T-helper 17 cell (primary cell): ENCODE measurements at regions not wholly inside any gene's neighbourhood (a gene's known extent, or its start where the extent isn't known, plus 50 kb on each side); places are given as distances from the start of the nearest gene placed in this dataset.

Experiments used
- ATAC-seq: fragments of 150-1000 bp; cut with Tn5 transposase; 2 replicates; pipeline ENCODE4 v1.10.0; 2021; ENCODE audit warnings: mild to moderate bottlenecking, moderate library complexity
- DNase-seq, 3 donors: peaks; one replicate each; pipeline versions ENCODE4 v3.0.0 to v3.0.0-alpha.2; 2020 to 2021
- H3K9me3 ChIP-seq: one replicate; pipeline ENCODE4 v1.7.0; 2013; ENCODE audit warnings: low read length, mild to moderate bottlenecking; ENCODE audit not compliant: control insufficient read depth, poor library complexity, severe bottlenecking
- H3K27ac Mint-ChIP-seq: one replicate; pipeline ENCODE4 v1.8.0; 2022; ENCODE audit warnings: mild to moderate bottlenecking, moderate library complexity, mixed read lengths
- H3K27me3 Mint-ChIP-seq: one replicate; pipeline ENCODE4 v1.8.0; 2022; ENCODE audit warnings: mixed read lengths
- H3K36me3 Mint-ChIP-seq: one replicate; pipeline ENCODE4 v1.8.0; 2022; ENCODE audit warnings: low read depth, mixed read lengths
- H3K4me1 Mint-ChIP-seq: one replicate; pipeline ENCODE4 v1.8.0; 2022; ENCODE audit warnings: mild to moderate bottlenecking, mixed read lengths
- H3K4me3 Mint-ChIP-seq: one replicate; pipeline ENCODE4 v1.8.0; 2022; ENCODE audit warnings: mild to moderate bottlenecking, moderate library complexity, mixed read lengths

- no peak for ATAC-seq
These were observed 96.0 kb downstream of the DHCR7 start for GRCh38 chr11:71352226-71352625.

DNA sequence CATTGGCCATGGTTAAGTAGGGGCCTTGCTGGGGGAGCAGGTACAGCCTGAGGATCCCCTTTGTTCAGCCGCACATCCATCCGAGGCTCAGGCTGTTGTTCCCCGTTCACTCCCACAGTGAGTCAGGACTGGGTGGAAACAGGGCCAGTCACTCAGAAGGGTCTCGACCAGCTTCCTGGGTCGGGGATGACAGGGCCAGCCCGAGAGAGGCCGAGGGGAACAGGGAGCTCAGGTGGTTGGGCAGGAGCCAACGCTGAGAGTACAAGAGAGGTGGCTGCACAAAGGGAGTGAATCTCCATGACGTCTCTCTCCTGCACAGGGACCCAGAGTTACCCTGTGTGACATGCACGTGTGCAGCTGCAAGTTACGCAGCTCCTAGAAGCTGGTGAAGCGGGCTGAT, 97.2 kb upstream of the SHANK2 start:
- no peak overlapping the region for H3K4me3 Mint-ChIP-seq
- H3K9me3 ChIP-seq = no peaks in the 10 kb centered on the region
- ATAC-seq = no peak

More at GRCh38 chr11:71352226-71352625, 96.0 kb downstream of the DHCR7 start:
- Mint-ChIP-seq H3K27me3 (peaks cover 31% of the 10 kb centered on the region), H3K36me3 (peaks cover 3% of the 10 kb centered on the region), H3K4me3 (no peak overlapping the region), H3K27ac (no peak overlapping the region), H3K4me1 (no peaks in the 10 kb centered on the region)
- H3K9me3 ChIP-seq = no peaks in the 10 kb centered on the region
- no peak for DNase-seq

DNA sequence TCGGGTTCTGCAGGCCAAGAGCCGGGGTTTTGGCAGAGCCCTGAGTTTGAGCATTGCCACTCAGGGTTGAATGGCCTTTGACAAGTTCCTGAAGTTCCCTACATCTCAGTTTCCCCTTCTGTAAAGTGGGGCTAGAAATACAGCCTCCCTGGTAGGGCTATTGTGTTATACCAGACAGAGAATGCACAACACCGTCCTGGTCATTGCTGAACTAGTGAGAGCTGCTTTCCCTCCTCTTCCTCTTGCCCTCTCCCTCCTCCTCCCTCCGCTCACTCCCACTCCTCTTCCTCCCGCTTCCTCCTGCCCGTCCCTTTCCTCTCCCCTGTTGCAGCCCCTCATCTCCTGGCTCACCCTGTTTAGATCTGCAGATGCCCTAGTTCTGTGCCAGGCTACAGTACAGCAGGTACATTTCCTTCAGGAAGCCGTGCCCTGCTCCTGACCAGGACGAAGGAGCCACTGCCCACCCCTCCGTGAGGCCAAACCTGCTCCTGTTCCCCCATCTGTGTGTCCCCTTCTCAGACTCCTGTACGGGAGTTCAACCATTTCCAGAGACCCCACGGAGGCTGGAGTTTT, 91.5 kb upstream of the SHANK2 start:
- Mint-ChIP-seq H3K27ac (no peak overlapping the region), H3K4me3 (no peak overlapping the region), H3K4me1 (no peaks in the 10 kb centered on the region), H3K27me3 (peaks cover 54% of the 10 kb centered on the region), H3K36me3 (peaks cover 3% of the 10 kb centered on the region)
- no peak for DNase-seq
- no peaks in the 10 kb centered on the region for H3K9me3 ChIP-seq
- ATAC-seq = no peak

More for the DNA sequence above, 97.2 kb upstream of the SHANK2 start:
- no peak overlapping the region for H3K27ac Mint-ChIP-seq
- no peaks in the 10 kb centered on the region for H3K4me1 Mint-ChIP-seq
- no peak for DNase-seq
- peaks cover 3% of the 10 kb centered on the region for H3K36me3 Mint-ChIP-seq
- peaks cover 37% of the 10 kb centered on the region for H3K27me3 Mint-ChIP-seq

DNA sequence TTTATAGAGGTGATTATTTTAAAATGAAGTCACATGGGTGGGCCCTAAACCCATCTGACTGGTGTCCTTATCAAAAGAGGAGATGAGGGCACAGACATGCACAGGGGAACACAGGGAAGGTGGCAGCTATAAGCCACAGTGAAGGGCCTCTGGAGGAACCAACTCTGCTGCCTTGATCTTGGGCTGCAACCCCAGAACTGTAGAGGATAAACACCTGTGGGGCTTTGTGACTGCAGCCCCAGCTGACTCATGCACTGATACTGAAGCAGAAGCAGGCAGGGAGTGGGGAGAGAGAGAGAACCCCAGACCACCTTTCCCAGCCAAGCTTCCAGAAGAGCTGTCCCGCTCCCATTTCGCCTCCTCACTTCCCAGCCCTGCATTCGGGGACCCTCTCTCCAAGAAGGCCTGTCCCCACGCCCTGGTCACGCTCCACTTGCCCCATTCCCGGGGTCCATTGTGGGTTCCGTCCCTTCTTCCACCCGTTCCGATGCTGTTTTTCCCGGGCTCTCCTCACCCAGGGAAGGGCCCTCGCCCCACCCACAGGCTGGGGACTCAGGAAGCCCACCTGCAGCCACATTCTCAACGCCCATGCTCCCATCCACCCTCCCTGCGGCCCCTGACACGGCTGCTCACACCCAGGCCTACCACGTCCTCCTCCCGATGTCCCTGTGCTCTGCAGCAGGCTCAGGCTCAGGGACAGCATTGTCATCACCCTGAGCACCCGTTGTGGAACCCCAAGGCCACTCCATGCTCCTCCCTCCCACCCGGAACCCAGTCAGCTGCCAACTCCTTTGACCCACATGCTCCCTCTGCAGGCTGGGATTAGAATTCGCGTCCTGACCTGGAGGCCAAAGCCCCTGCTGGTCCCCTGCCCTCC, 90.8 kb upstream of the SHANK2 start:
- no peak for ATAC-seq
- DNase-seq = no peak
- Mint-ChIP-seq H3K36me3 (peaks cover 1% of the 10 kb centered on the region), H3K4me3 (no peak overlapping the region), H3K27ac (no peak overlapping the region), H3K27me3 (peaks cover 52% of the 10 kb centered on the region), H3K4me1 (no peaks in the 10 kb centered on the region)
- H3K9me3 ChIP-seq = no peaks in the 10 kb centered on the region

DNA sequence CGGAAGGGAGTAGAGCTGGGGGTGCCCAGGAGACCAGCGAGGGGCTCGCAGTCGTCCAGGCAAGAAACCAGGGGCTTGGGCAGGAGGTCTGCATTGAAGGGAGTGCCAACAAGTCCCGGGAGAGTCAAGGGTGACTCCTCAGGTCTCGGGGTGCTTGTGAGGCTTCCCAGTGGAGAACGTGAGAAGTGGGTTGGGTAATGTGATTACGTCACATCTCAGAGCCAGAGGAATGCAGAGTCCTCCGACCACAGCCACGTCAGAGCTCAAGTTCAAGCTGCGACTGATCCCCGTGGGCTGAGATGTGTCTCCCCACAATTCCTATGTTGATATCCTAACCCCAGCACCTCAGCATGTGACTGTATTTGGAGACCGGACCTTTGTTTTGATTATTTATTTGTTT, 89.7 kb upstream of the SHANK2 start:
- no peak for ATAC-seq

GRCh38 chr11:71341596-71341995, 89.2 kb upstream of the SHANK2 start:
- H3K9me3 ChIP-seq = no peaks in the 10 kb centered on the region
- Mint-ChIP-seq H3K27ac (no peak overlapping the region), H3K36me3 (no peaks in the 10 kb centered on the region), H3K27me3 (peaks cover 50% of the 10 kb centered on the region), H3K4me1 (no peaks in the 10 kb centered on the region), H3K4me3 (no peak overlapping the region)
- DNase-seq (no peak), ATAC-seq (no peak)

More for the DNA sequence above, 89.7 kb upstream of the SHANK2 start:
- H3K9me3 ChIP-seq = no peaks in the 10 kb centered on the region
- Mint-ChIP-seq H3K36me3 (no peaks in the 10 kb centered on the region), H3K4me3 (no peak overlapping the region), H3K27ac (no peak overlapping the region), H3K4me1 (no peaks in the 10 kb centered on the region), H3K27me3 (peaks cover 50% of the 10 kb centered on the region)
- DNase-seq = no peak

DNA sequence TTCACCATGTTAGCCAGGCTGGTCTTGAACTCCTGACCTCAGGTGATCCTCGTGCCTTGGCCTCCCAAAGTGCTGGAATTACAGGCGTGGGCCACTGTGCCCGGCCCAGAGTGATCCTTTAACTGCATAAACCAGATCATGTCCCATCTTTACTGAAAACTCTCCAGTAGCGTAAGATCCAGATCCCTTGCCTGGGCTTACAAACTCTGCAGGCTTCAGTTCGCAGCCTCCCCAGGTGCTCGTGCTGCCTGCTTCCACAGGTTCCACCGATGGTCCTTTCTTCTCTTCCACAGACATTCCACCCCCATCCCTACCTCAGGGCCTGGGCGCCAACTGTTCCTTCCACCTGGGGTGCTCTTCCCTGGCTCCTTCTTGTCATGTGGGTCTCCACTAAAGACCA, 88.8 kb upstream of the SHANK2 start:
- Mint-ChIP-seq H3K27ac (no peak overlapping the region), H3K27me3 (peaks cover 50% of the 10 kb centered on the region), H3K36me3 (no peaks in the 10 kb centered on the region), H3K4me1 (no peaks in the 10 kb centered on the region), H3K4me3 (no peak overlapping the region)
- ATAC-seq (no peak), DNase-seq (no peak)
- no peaks in the 10 kb centered on the region for H3K9me3 ChIP-seq

DNA sequence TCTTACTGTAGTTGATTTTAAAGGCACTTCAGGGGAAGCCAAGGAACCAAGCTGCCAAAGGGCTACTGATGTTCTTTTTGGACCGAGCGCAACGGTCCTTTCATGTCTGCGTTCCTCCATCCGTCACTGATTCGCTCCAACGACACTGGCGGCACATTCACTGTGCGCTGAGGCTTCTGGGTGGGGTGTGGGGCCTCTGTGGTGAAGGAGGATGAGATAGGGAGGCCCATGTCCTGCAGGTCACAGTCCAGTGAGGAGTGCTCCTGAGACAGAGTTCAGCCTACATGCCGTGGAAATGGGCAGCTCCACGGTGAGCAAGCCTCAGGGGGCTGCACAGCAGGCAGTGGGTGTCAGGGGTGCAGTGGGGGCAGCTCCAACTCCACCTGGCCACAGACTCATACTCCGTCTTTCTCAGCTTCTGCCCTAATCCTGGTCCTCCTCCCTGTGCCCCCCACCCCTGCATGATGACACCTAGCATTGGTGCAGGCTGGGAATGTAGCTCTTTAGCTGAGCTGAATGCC, 87.8 kb upstream of the SHANK2 start:
- H3K4me1 Mint-ChIP-seq = no peaks in the 10 kb centered on the region
- H3K36me3 Mint-ChIP-seq = no peaks in the 10 kb centered on the region
- DNase-seq (no peak), ATAC-seq (no peak)
- H3K27me3 Mint-ChIP-seq = peaks cover 45% of the 10 kb centered on the region
- H3K4me3 Mint-ChIP-seq = no peak overlapping the region
- H3K27ac Mint-ChIP-seq = no peak overlapping the region
- H3K9me3 ChIP-seq = no peaks in the 10 kb centered on the region

- H3K4me1 Mint-ChIP-seq = no peaks in the 10 kb centered on the region
- DNase-seq = no peak
- no peaks in the 10 kb centered on the region for H3K9me3 ChIP-seq
- H3K36me3 Mint-ChIP-seq = no peaks in the 10 kb centered on the region
- H3K27ac Mint-ChIP-seq = no peak overlapping the region
- no peak overlapping the region for H3K4me3 Mint-ChIP-seq
- peaks cover 45% of the 10 kb centered on the region for H3K27me3 Mint-ChIP-seq
- ATAC-seq = no peak
These were observed 87.1 kb upstream of the SHANK2 start for GRCh38 chr11:71339396-71339881.

GRCh38 chr11:71338801-71339395, 86.5 kb upstream of the SHANK2 start:
- ATAC-seq (no peak), DNase-seq (no peak)
- Mint-ChIP-seq H3K4me3 (no peak overlapping the region), H3K27ac (no peak overlapping the region), H3K27me3 (peaks cover 42% of the 10 kb centered on the region), H3K4me1 (no peaks in the 10 kb centered on the region), H3K36me3 (no peaks in the 10 kb centered on the region)
- no peaks in the 10 kb centered on the region for H3K9me3 ChIP-seq

DNA sequence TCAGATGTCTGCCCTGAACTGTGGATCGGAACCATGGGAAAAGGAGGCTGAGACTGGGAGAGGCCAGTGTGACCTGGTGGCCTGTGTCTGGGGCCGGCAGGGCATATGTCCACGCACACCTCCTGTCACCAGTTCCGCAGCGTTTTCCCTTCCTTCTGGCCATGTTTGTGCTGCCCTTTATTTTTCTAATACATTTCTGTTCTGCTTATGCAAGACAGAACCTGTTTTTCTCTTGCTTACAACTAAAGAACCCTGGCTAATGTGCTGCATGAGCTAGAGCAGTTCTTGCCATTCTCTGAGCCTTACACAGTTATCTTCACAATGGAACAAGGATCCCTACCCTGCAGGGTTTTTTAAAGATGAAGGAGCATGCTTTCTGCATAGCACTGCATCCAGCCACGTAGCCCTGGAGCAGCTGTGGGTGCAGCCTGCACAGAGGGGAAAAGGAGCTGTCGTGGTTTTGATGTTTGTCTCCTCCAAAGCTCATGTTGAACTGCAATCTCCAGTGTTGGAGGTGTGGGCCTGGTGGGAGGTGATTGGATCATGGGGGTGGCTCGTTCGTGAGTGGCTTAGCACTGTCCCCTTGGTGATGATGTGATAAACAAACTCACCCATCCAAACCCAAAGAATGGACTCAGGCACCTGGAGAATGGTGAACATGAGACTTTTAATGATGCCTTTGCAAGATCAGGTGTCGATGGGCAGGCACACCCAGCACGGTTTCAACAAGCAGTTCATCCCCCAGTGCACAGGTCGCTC, 84.8 kb upstream of the SHANK2 start:
- peaks cover under 1% of the 10 kb centered on the region for H3K36me3 Mint-ChIP-seq
- H3K9me3 ChIP-seq = no peaks in the 10 kb centered on the region
- H3K27ac Mint-ChIP-seq = no peak overlapping the region
- no peaks in the 10 kb centered on the region for H3K4me1 Mint-ChIP-seq
- no peak for DNase-seq
- peaks cover 38% of the 10 kb centered on the region for H3K27me3 Mint-ChIP-seq
- ATAC-seq = no peak
- no peak overlapping the region for H3K4me3 Mint-ChIP-seq

- H3K4me3 Mint-ChIP-seq = no peak overlapping the region
- H3K9me3 ChIP-seq = no peaks in the 10 kb centered on the region
- no peaks in the 10 kb centered on the region for H3K4me1 Mint-ChIP-seq
- no peak overlapping the region for H3K27ac Mint-ChIP-seq
- H3K27me3 Mint-ChIP-seq = peaks cover 31% of the 10 kb centered on the region
- DNase-seq = no peak
- H3K36me3 Mint-ChIP-seq = peaks cover 2% of the 10 kb centered on the region
- no peak for ATAC-seq
These were observed 84.0 kb upstream of the SHANK2 start for GRCh38 chr11:71336176-71336995.
